ENCODE measurements at regions not wholly inside any gene's neighbourhood (a gene's known extent, or its start where the extent isn't known, plus 50 kb on each side); places are given as distances from the start of the nearest gene placed in this dataset.
"Not testable (repeated sequence)": the region's sequence is repeated elsewhere in the genome, so short reads cannot be mapped to it uniquely, and the experiment has no call there.

DNA sequence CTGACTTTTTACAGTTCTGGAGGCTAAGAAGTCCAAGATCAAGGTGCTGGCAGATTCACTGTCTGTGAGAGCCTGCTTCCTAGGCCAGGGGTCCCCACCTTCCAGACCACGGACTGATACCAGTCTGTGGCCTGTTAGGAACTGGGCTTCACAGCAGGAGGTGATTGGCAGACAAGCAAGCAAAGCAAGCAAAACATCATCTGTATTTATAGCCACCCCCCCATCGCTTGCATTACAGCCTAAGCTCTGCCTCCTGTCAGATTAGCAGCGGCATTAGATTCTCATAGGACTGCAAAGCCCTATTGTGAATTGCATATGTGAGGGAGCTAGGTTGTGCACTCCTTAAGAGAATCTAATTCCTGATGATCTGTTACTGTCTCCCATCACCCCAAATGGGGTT is 194.7 kb upstream of the THRB start:
- Histone ChIP-seq H3K36me3 (replicated peaks) (no peaks in the 10 kb centered on the region), H3K4me1 (peaks cover 8% of the 10 kb centered on the region), H3K27me3 (ENCODE audit: low read depth) (no peaks in the 10 kb centered on the region), H3K9me3 (no peaks in the 10 kb centered on the region), H3K4me3 (no peak overlapping the region)
- in situ Hi-C loops (cut with MboI; ENCODE audit: low sequenced_read_pairs), result loop anchor here (10.0 kb wide), 3 partner anchors 435 to 695 kb away; no protein-coding TSS in a partner anchor
- DNase-seq (ENCODE audit: low spot score in 2 of 2), result no peak

DNA sequence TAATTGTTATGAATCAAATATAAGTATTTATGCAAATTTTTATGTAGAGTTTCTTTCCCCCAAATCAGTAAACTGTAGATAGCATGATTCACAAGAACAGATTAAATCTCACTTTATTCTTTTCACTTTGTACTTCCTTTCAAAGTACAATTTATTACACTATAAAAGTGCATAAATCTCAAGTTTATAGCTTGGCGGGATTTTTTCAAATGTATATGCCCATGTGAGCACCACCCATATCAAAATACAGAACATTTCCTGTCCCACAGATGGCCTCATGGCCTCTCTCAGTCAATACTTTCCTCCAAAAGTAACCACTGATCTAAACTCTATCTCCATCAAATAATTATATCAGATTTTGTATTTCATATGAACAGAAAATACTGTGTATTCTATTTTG is 196.1 kb upstream of the THRB start:
- in situ Hi-C loops (cut with MboI; ENCODE audit: low sequenced_read_pairs), result no loop called here
- no peaks in the 10 kb centered on the region for H3K36me3 ChIP-seq (replicated peaks)
- no peaks in the 10 kb centered on the region for H3K27me3 ChIP-seq (ENCODE audit: low read depth)
- peaks cover 8% of the 10 kb centered on the region for H3K4me1 ChIP-seq
- DNase-seq (ENCODE audit: low spot score in 2 of 2), result no peak
- H3K4me3 ChIP-seq, result no peak overlapping the region
- no peaks in the 10 kb centered on the region for H3K9me3 ChIP-seq

DNA sequence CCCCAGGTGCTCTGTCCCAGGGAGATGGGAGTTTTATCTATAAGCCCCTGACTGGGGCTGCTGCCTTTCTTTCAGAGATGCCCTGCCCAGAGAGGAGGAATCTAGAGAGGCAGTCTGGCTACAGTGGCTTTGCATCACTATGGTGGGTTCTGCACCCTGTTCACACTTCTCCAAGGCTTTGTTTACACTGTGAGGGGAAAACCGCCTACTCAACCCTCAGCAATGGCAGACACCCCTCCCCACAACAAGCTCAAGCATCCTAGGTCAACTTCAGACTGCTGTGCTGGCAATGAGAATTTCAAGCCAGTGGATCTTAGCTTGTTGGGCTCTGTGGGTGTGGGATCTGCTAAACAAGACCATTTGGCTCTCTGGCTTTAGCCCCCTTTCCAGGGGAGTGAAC is 204.4 kb upstream of the THRB start:
- H3K36me3 ChIP-seq (replicated peaks); H3K4me3 ChIP-seq; in situ Hi-C loops (cut with MboI; ENCODE audit: low sequenced_read_pairs): not testable (repeated sequence)

DNA sequence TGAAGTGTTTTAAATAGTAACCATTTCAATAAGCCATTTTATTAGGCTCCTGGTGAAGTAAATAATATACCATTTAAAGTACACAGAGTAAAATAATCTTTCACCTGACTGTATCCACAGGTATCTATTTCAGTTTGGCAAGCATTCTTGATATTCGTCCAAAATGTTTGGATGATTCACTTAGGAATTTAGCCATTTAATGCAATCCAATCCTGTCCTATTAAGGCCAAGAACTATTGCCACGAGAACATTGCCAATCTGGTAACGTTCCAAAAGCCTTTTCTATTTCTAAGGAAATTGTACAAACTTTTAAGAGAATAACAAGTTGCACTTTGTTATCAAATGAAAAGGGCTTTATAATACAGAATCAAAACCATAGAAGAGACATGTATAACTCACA is 209.8 kb upstream of the THRB start:
- H3K36me3 ChIP-seq (replicated peaks), result no peaks in the 10 kb centered on the region
- no peak for DNase-seq (ENCODE audit: low spot score in 2 of 2)
- H3K9me3 ChIP-seq, result no peaks in the 10 kb centered on the region
- H3K27me3 ChIP-seq (ENCODE audit: low read depth), result no peaks in the 10 kb centered on the region
- no peak overlapping the region for H3K4me3 ChIP-seq
- no peaks in the 10 kb centered on the region for H3K4me1 ChIP-seq
- in situ Hi-C loops (cut with MboI; ENCODE audit: low sequenced_read_pairs), result no loop called here

More for the DNA sequence above, 204.4 kb upstream of the THRB start:
- not testable (repeated sequence) for H3K9me3 ChIP-seq; DNase-seq (ENCODE audit: low spot score in 2 of 2); H3K4me1 ChIP-seq; H3K27me3 ChIP-seq (ENCODE audit: low read depth)

DNA sequence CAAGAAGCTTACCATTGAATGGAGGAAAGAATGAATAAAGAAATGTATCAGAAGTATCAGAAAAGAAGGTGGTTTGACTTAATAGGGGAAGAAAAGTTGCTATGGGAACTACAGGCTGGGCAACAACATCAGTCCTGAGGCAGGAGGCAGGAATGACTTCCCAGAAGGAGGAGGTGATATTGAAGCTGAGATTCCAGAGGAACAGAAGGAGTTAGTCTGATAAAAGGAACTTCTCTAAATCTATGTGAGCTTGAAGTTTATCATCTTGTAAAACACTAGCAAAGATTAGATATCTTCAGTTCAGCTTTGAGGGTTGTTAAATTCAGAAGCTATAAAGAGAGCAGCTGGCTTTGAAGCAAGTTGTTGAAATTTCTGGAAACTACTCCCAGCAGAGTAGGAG is 213.3 kb upstream of the THRB start:
- no peaks in the 10 kb centered on the region for H3K36me3 ChIP-seq (replicated peaks)
- no peaks in the 10 kb centered on the region for H3K9me3 ChIP-seq
- no peak for DNase-seq (ENCODE audit: low spot score in 2 of 2)
- H3K4me3 ChIP-seq, result no peak overlapping the region
- H3K27me3 ChIP-seq (ENCODE audit: low read depth), result peaks cover 12% of the 10 kb centered on the region
- in situ Hi-C loops (cut with MboI; ENCODE audit: low sequenced_read_pairs), result no loop called here
- no peaks in the 10 kb centered on the region for H3K4me1 ChIP-seq

DNA sequence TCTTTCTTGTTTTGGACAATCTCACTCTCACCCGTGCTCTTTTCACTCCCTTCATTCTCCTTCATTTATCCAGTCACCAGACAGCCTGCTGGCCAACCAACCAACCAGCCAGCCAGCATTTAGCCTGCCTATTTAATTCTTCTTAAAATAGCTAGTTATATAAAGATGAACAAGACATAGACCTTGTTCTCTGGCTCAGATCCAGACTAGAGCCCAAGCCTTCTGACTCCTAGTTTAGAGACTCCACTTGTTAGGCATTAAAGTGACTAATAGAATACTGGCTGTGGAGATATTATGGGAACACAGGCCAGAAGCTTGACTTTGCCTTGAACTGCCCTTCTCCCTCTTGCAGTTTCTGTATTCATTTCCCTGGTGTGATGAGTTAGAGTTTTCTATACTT is 215.3 kb upstream of the THRB start:
- H3K36me3 ChIP-seq (replicated peaks), result no peaks in the 10 kb centered on the region
- H3K4me3 ChIP-seq, result no peak overlapping the region
- no peaks in the 10 kb centered on the region for H3K4me1 ChIP-seq
- peaks cover 15% of the 10 kb centered on the region for H3K27me3 ChIP-seq (ENCODE audit: low read depth)
- DNase-seq (ENCODE audit: low spot score in 2 of 2), result no peak
- in situ Hi-C loops (cut with MboI; ENCODE audit: low sequenced_read_pairs), result no loop called here
- no peaks in the 10 kb centered on the region for H3K9me3 ChIP-seq

DNA sequence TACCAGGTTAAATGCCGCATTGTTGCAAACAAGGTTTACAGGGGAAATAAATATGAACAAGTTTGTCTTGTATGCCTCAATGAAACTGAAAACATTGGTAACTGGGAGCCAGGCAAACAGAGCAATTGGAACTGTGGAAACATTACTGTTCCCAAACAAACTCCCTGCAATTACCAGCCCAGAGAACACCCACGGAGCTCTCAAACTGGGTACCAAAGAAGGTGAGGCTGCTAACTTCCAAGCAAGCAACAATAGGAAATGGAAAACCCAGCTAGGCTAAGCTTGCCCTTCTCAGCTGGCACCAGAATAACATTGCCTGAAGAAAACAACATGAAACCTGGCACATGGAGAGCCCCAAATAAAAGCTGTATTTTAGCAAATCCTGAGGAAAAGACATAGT is 218.9 kb upstream of the THRB start:
- in situ Hi-C loops (cut with MboI; ENCODE audit: low sequenced_read_pairs), result no loop called here
- H3K4me3 ChIP-seq, result no peak overlapping the region
- no peak for DNase-seq (ENCODE audit: low spot score in 2 of 2)

DNA sequence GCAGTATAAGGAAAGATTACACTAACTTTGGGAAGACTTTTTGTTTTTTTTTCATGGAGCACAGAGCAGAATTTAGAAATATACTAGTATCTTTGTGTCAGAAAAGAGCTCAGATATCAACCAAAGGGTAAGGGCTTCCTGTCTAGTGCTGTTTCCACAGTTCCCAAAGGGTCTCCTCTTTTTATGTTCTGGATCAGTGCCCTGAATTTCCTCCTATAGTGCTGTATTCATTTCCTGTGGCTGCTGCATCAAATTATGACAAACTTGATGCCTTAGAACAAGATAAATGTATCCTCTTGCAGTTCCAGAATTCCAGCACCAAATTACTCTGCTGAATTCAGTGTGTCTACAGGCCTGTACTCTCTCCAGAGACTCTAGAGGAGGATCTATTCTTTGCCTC is 219.8 kb upstream of the THRB start:
- no peaks in the 10 kb centered on the region for H3K4me1 ChIP-seq
- no peaks in the 10 kb centered on the region for H3K9me3 ChIP-seq
- no peaks in the 10 kb centered on the region for H3K36me3 ChIP-seq (replicated peaks)
- in situ Hi-C loops (cut with MboI; ENCODE audit: low sequenced_read_pairs), result no loop called here
- peaks cover 15% of the 10 kb centered on the region for H3K27me3 ChIP-seq (ENCODE audit: low read depth)
- H3K4me3 ChIP-seq, result no peak overlapping the region
- DNase-seq (ENCODE audit: low spot score in 2 of 2), result no peak

More for the DNA sequence above, 218.9 kb upstream of the THRB start:
- H3K27me3 ChIP-seq (ENCODE audit: low read depth), result peaks cover 15% of the 10 kb centered on the region
- no peaks in the 10 kb centered on the region for H3K36me3 ChIP-seq (replicated peaks)
- H3K4me1 ChIP-seq, result no peaks in the 10 kb centered on the region
- no peaks in the 10 kb centered on the region for H3K9me3 ChIP-seq

DNA sequence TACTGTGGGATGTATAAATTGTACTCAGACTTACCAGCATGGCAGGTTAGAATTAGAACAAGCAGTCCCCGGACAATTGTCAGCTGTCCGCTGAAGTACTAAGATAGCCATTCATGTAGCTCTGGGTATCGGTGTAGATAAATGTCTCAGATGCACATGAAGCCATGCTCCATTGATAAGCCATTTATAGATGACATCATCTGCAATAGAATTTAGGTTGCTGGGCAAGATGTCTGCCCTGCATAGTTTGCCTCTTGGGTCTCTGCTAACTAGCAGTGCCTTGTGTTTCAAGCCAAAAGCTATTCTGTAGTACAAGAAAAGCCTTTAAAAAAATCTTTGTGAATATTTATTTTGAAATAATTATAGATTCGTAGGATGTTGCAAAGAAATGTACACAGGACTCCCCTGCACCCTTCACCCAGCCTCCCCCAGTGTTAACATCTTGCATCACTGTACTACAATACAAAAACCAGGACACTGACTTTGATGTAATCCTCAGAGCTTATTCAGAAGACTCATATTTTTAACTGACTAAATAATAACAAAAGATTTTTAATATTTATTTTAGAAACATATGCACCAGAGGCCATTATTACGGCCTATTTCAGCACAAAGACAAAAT is 220.6 kb upstream of the THRB start:
- in situ Hi-C loops (cut with MboI; ENCODE audit: low sequenced_read_pairs), result no loop called here
- Histone ChIP-seq H3K4me3 (no peak overlapping the region), H3K36me3 (replicated peaks) (no peaks in the 10 kb centered on the region), H3K4me1 (no peaks in the 10 kb centered on the region), H3K27me3 (ENCODE audit: low read depth) (peaks cover 12% of the 10 kb centered on the region), H3K9me3 (no peaks in the 10 kb centered on the region)
- no peak for DNase-seq (ENCODE audit: low spot score in 2 of 2)

DNA sequence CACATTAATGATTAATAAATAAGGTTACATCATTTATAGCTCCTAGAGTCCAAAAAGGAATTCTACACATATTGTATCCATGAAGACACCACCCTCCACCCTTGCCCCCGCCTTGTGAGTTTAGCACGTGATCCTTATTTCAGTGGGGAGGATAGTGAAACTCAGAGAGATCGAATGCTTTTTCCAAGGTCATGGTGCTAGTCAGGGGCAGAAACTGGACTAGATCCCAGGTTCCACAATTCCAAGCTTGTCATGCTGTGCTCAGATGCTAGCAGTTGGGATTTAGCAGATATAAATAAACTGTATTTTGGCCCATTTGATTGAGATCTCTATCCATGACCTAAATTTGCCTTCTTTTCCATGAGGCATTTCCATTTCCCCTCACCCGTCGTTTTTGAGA is 227.4 kb upstream of the THRB start:
- in situ Hi-C loops (cut with MboI; ENCODE audit: low sequenced_read_pairs), result no loop called here
- DNase-seq (ENCODE audit: low spot score in 2 of 2), result no peak
- Histone ChIP-seq H3K4me3 (no peak overlapping the region), H3K9me3 (no peaks in the 10 kb centered on the region), H3K27me3 (ENCODE audit: low read depth) (peaks cover 24% of the 10 kb centered on the region; the same call in 1 of the 2 replicates), H3K36me3 (replicated peaks) (no peaks in the 10 kb centered on the region), H3K4me1 (no peaks in the 10 kb centered on the region)

DNA sequence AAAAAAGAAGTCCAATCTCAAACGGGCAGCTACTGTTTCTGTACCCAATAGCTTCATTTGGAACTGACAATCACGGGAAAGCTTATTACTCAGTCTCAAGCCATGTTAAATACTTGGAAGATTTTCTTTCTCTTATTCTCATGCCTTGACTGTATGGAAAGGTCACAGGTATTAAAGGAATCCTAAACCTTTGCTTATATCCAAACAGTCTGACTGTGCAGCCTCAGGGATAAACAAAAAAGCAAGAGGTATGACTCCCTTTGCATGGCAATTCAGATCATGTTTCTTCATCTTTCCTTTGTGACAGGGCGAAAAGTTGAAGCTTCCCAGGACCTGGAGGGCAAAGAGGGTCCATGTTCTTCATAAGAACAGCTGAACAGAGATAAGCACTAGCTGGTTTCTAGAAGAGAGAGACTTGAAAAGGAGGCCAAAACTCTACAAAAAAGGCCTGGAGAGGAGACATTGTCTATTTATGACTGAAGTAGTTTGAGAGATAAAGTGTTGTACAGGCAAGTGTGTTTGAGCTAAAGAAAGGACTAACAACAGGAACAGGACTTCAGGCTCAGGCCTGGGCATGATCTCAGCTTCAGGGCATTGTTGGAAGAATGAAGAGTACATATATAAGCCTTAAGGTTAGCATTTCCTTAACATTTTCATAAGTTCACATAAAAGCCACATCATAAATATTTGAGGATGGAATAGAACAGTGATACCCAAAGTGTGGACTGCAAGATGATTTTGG is 231.0 kb upstream of the THRB start:
- Histone ChIP-seq H3K9me3 (no peaks in the 10 kb centered on the region), H3K36me3 (replicated peaks) (no peaks in the 10 kb centered on the region), H3K27me3 (ENCODE audit: low read depth) (peaks cover 39% of the 10 kb centered on the region), H3K4me1 (no peaks in the 10 kb centered on the region), H3K4me3 (no peak overlapping the region)
- in situ Hi-C loops (cut with MboI; ENCODE audit: low sequenced_read_pairs), result no loop called here
- no peak for DNase-seq (ENCODE audit: low spot score in 2 of 2)

DNA sequence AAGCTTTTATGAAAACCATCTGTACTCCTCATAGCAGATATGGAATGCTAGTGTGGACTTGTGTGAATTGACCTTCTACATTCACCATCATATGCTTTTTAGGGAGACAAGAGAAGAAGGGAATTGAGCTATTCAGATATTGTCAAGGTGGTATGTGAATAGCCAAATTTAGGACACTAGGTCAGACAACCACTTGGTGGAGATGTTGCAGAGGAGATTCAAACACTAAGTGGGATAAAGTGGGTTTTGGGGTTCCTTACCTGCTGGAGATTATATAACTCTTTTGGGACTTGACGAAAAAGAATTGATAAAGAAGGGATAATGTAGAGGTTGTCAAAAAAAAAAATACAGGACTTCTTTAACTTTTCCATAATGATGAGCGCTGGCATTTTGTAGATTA is 231.8 kb upstream of the THRB start:
- no peaks in the 10 kb centered on the region for H3K36me3 ChIP-seq (replicated peaks)
- no peaks in the 10 kb centered on the region for H3K9me3 ChIP-seq
- H3K4me1 ChIP-seq, result no peaks in the 10 kb centered on the region
- H3K27me3 ChIP-seq (ENCODE audit: low read depth), result peaks cover 40% of the 10 kb centered on the region
- in situ Hi-C loops (cut with MboI; ENCODE audit: low sequenced_read_pairs), result no loop called here
- no peak for DNase-seq (ENCODE audit: low spot score in 2 of 2)
- no peak overlapping the region for H3K4me3 ChIP-seq

DNA sequence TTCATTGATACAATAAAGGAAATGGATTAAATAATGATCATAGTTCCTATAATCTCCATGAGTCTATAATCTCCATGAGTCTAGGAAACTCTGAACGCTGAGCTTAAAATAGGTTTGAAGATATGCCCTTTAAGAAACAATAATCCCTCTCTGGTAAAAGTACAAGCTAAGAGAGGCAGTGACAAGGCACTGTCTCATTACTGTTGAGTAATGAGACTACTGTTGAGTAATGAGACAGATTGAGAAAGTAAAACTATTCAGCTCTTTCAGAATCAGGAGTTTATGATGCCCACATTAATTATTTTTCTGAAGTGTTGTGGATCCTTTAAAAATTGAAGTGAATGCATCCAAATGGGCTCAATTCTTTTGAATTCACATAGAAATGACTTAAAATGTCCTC is 235.5 kb upstream of the THRB start:
- H3K4me3 ChIP-seq, result no peak overlapping the region
- peaks cover 27% of the 10 kb centered on the region for H3K27me3 ChIP-seq (ENCODE audit: low read depth)
- no peaks in the 10 kb centered on the region for H3K4me1 ChIP-seq
- H3K36me3 ChIP-seq (replicated peaks), result no peaks in the 10 kb centered on the region
- no peaks in the 10 kb centered on the region for H3K9me3 ChIP-seq
- in situ Hi-C loops (cut with MboI; ENCODE audit: low sequenced_read_pairs), result no loop called here
- no peak for DNase-seq (ENCODE audit: low spot score in 2 of 2)

DNA sequence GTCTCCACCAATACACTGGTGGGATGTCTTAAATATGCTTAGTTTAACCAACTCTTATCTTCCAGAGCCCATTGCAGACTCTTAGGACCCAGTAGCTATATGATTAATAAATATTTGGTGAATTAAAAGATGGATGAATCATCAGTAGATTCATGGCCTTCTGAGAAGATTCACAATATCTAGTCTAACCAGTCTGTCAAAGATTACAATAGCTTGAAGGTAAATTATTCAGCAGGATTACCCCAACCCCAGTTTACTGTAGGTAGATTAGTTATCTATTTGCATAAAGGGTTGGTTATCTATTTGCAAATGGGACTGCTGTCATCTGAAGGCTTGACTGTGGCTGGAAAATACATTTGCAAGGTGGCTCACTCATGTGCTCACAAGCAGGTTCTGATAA is 239.4 kb upstream of the THRB start:
- Histone ChIP-seq H3K4me1 (no peaks in the 10 kb centered on the region), H3K27me3 (ENCODE audit: low read depth) (peaks cover 8% of the 10 kb centered on the region), H3K36me3 (replicated peaks) (no peaks in the 10 kb centered on the region), H3K4me3 (no peak overlapping the region), H3K9me3 (no peaks in the 10 kb centered on the region)
- DNase-seq (ENCODE audit: low spot score in 2 of 2), result no peak
- in situ Hi-C loops (cut with MboI; ENCODE audit: low sequenced_read_pairs), result no loop called here
